ENCODE measurements at regions not wholly inside any gene's neighbourhood (a gene's known extent, or its start where the extent isn't known, plus 50 kb on each side); places are given as distances from the start of the nearest gene placed in this dataset.

DNA sequence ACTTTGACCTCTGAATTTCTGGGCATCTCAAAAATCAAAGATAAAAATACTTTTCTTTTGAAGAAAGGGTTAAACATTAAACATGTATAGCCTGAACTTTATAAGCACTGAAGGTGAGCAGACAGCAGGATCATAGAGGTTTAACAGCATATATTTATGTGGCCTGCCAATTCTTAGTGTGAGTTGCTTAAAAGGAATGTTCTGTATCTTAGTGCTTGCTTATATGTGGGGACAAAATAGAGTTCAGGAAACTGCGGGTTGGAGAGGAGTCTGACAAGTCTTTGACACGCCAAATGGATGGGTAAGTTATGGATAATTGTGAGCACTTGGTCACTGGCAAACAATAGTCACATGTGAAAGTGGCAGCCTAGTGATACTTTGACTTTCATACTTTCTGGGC is 1419.4 kb upstream of the SPRY2 start:
- TF ChIP-seq POLR2AphosphoS5 (IDR thresholded peaks at IDR 0.05): peak in 1 of 4 donors; percentile 7
- TF ChIP-seq, protein P1, sequence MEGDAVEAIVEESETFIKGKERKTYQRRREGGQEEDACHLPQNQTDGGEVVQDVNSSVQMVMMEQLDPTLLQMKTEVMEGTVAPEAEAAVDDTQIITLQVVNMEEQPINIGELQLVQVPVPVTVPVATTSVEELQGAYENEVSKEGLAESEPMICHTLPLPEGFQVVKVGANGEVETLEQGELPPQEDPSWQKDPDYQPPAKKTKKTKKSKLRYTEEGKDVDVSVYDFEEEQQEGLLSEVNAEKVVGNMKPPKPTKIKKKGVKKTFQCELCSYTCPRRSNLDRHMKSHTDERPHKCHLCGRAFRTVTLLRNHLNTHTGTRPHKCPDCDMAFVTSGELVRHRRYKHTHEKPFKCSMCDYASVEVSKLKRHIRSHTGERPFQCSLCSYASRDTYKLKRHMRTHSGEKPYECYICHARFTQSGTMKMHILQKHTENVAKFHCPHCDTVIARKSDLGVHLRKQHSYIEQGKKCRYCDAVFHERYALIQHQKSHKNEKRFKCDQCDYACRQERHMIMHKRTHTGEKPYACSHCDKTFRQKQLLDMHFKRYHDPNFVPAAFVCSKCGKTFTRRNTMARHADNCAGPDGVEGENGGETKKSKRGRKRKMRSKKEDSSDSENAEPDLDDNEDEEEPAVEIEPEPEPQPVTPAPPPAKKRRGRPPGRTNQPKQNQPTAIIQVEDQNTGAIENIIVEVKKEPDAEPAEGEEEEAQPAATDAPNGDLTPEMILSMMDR (IDR thresholded peaks at IDR 0.05): no peak
- Histone ChIP-seq H3K4me3 (no peak overlapping the region), H3K27ac (no peak overlapping the region), H3K27me3 (no peaks in the 10 kb centered on the region), H3K9me3 (peaks cover 0 to 2% (median 0%) of the 10 kb centered on the region in 4 donors), H3K4me1 (no peaks in the 10 kb centered on the region), H3K36me3 (no peaks in the 10 kb centered on the region)
- intact Hi-C loops (cut with DNase I): no loop called here
- no peak for DNase-seq
- WGBS, 2 donors: 88% methylated on average over 2 of the region's 2 CpGs

DNA sequence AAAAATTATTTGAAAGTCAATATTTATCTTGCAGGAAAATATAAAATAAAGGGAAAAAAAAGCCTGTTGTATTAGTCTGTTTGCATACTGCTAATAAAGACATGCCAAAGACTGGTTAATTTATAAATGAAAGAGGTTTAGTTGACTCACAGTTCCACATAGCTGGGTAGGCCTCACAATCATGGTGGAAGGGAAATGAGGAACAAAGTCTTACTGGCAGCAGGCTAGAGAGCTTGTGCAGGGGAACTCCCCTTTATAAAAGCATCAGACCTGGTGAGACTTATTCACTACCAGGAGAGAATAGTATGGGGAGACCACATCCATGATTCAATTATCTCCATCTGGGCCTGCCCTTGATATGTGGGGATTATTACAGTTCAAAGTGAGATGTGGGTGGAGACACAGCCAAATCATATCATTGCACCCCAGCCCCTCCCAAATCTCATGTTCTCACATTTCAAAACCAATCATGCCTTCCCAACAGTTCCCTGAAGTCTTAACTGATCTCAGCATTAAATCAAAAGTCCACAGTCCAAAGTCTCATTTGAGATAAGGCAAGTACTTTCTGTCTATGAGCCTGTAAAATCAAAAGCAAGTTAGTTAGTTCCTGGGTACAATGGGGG is 1416.5 kb upstream of the SPRY2 start:
- Histone ChIP-seq H3K36me3 (no peaks in the 10 kb centered on the region), H3K9me3 (peaks cover 0 to 4% (median 0%) of the 10 kb centered on the region in 4 donors), H3K4me3 (no peak overlapping the region), H3K4me1 (no peaks in the 10 kb centered on the region), H3K27ac (no peak overlapping the region), H3K27me3 (no peaks in the 10 kb centered on the region)
- intact Hi-C loops (cut with DNase I): no loop called here
- DNase-seq: no peak
- TF ChIP-seq, protein P1 (IDR thresholded peaks at IDR 0.05): no peak
- TF ChIP-seq POLR2A (IDR thresholded peaks at IDR 0.05) (no peak), POLR2AphosphoS5 (IDR thresholded peaks at IDR 0.05) (no peak), EP300 (IDR thresholded peaks at IDR 0.05) (no peak)

GRCh38 chr13:81745391-81745790 is 1404.5 kb upstream of the SPRY2 start:
- 88 to 91% methylated on average over 4 of the region's 4 CpGs for WGBS, 2 donors
- TF ChIP-seq POLR2AphosphoS5 (IDR thresholded peaks at IDR 0.05): no peak
- no peak for TF ChIP-seq POLR2A (IDR thresholded peaks at IDR 0.05)
- TF ChIP-seq, protein P1 (IDR thresholded peaks at IDR 0.05): no peak
- no peak for TF ChIP-seq EP300 (IDR thresholded peaks at IDR 0.05)

GRCh38 chr13:81738364-81738763 is 1397.4 kb upstream of the SPRY2 start:
- TF ChIP-seq POLR2A (IDR thresholded peaks at IDR 0.05): no peak
- TF ChIP-seq, protein P1 (IDR thresholded peaks at IDR 0.05): no peak
- 28 to 45% methylated on average over 1 of the region's 1 CpG for WGBS, 2 donors
- no peaks in the 10 kb centered on the region for H3K9me3 ChIP-seq
- no peak overlapping the region for H3K4me3 ChIP-seq
- no peaks in the 10 kb centered on the region for H3K36me3 ChIP-seq
- DNase-seq: no peak
- no peaks in the 10 kb centered on the region for H3K4me1 ChIP-seq
- intact Hi-C loops (cut with DNase I): no loop called here
- no peaks in the 10 kb centered on the region for H3K27me3 ChIP-seq
- H3K27ac ChIP-seq: no peak overlapping the region

More at GRCh38 chr13:81745391-81745790, 1404.5 kb upstream of the SPRY2 start:
- H3K9me3 ChIP-seq: no peaks in the 10 kb centered on the region
- no peaks in the 10 kb centered on the region for H3K27me3 ChIP-seq
- H3K27ac ChIP-seq: no peak overlapping the region
- no peaks in the 10 kb centered on the region for H3K4me1 ChIP-seq
- intact Hi-C loops (cut with DNase I): no loop called here
- no peak for DNase-seq
- no peak overlapping the region for H3K4me3 ChIP-seq
- no peaks in the 10 kb centered on the region for H3K36me3 ChIP-seq

Data from sigmoid colon (tissue), 6 donors.